DOHH2 (cell line): ENCODE measurements at regions not wholly inside any gene's neighbourhood (a gene's known extent, or its start where the extent isn't known, plus 50 kb on each side); places are given as distances from the start of the nearest gene placed in this dataset.

ENCODE experiments used
- EZH2phosphoT487 ChIP-seq: fragments of 200-600 bp; sonication (generic); IDR thresholded peaks from 2 replicates; pipeline ENCODE4 v1.6.1; 2017; ENCODE audit warnings: borderline replicate concordance, mild to moderate bottlenecking, antibody characterized with exemption, low read length, moderate library complexity, mixed read lengths
- TF ChIP-seq, protein P1 (sequence below): fragments of 200-600 bp; sonication (generic); IDR thresholded peaks from one replicate; pipeline ENCODE4 v1.5.1; 2014; ENCODE audit warnings: antibody characterized with exemption, mild to moderate bottlenecking, low read depth, low read length; ENCODE audit not compliant: poor library complexity, severe bottlenecking

- TF ChIP-seq, protein P1, sequence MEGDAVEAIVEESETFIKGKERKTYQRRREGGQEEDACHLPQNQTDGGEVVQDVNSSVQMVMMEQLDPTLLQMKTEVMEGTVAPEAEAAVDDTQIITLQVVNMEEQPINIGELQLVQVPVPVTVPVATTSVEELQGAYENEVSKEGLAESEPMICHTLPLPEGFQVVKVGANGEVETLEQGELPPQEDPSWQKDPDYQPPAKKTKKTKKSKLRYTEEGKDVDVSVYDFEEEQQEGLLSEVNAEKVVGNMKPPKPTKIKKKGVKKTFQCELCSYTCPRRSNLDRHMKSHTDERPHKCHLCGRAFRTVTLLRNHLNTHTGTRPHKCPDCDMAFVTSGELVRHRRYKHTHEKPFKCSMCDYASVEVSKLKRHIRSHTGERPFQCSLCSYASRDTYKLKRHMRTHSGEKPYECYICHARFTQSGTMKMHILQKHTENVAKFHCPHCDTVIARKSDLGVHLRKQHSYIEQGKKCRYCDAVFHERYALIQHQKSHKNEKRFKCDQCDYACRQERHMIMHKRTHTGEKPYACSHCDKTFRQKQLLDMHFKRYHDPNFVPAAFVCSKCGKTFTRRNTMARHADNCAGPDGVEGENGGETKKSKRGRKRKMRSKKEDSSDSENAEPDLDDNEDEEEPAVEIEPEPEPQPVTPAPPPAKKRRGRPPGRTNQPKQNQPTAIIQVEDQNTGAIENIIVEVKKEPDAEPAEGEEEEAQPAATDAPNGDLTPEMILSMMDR: no peak
- no peak for TF ChIP-seq EZH2phosphoT487
Measured at GRCh38 chr13:72368031-72368430, 359.4 kb downstream of the MZT1 start.
